Astrocyte (in vitro differentiated cells and primary cell): ENCODE measurements at regions not wholly inside any gene's neighbourhood (a gene's known extent, or its start where the extent isn't known, plus 50 kb on each side); places are given as distances from the start of the nearest gene placed in this dataset.

Experiments
- DNase-seq: peaks from one replicate; pipeline ENCODE4 v3.0.0-alpha.2; 2010; ENCODE audit warnings: low read depth
- FAIRE-seq: peaks from 2 replicates; lab custom pipeline; 2011; peaks lifted over from hg19 to GRCh38; lab: Jason Lieb, UNC
- H2AFZ ChIP-seq: 2 replicates; pipeline ENCODE4 v1.6.0; 2012; ENCODE audit warnings: low read depth, low read length, inconsistent platforms
- H3K27ac ChIP-seq: 2 replicates; pipeline ENCODE4 v1.5.1; 2011; ENCODE audit warnings: low read depth, low read length, inconsistent platforms
- H3K27me3 ChIP-seq: 2 replicates; pipeline ENCODE4 v1.6.0; 2011; ENCODE audit warnings: low read length, inconsistent platforms; ENCODE audit not compliant: insufficient read depth
- H3K36me3 ChIP-seq: 2 replicates; pipeline ENCODE4 v1.5.1; 2011; ENCODE audit warnings: low read length, inconsistent platforms; ENCODE audit not compliant: insufficient read depth
- H3K4me1 ChIP-seq: 2 replicates; pipeline ENCODE4 v1.5.1; 2011; ENCODE audit warnings: low read length, inconsistent platforms; ENCODE audit not compliant: insufficient read depth
- H3K4me2 ChIP-seq: 2 replicates; pipeline ENCODE4 v1.6.0; 2012; ENCODE audit warnings: low read length, inconsistent platforms
- H3K4me3 ChIP-seq: 2 replicates; pipeline ENCODE4 v1.5.1; 2011; ENCODE audit warnings: low read depth, mild to moderate bottlenecking, low read length, inconsistent platforms; ENCODE audit not compliant: insufficient read depth
- H3K79me2 ChIP-seq: 2 replicates; pipeline ENCODE4 v1.6.0; 2012; ENCODE audit warnings: mild to moderate bottlenecking, low read length, inconsistent platforms; ENCODE audit not compliant: insufficient read depth
- H3K9ac ChIP-seq: 2 replicates; pipeline ENCODE4 v1.6.0; 2012; ENCODE audit warnings: mild to moderate bottlenecking, low read length, inconsistent platforms
- H3K9me3 ChIP-seq: 2 replicates; pipeline ENCODE4 v1.5.1; 2012; ENCODE audit warnings: low read depth, mild to moderate bottlenecking, low read length, inconsistent platforms; ENCODE audit not compliant: insufficient read depth
- H4K20me1 ChIP-seq: 2 replicates; pipeline ENCODE4 v1.6.0; 2012; ENCODE audit warnings: low read length, inconsistent platforms; ENCODE audit not compliant: insufficient read depth
- H3K27ac Mint-ChIP-seq: one replicate; pipeline ENCODE4 v1.8.0; 2021; ENCODE audit warnings: mild to moderate bottlenecking, mixed read lengths; ENCODE audit not compliant: unreplicated experiment
- H3K27me3 Mint-ChIP-seq: one replicate; pipeline ENCODE4 v1.8.0; 2021; ENCODE audit warnings: low read depth, mixed read lengths; ENCODE audit not compliant: unreplicated experiment
- H3K36me3 Mint-ChIP-seq: one replicate; pipeline ENCODE4 v1.8.0; 2021; ENCODE audit warnings: low read depth, mixed read lengths; ENCODE audit not compliant: unreplicated experiment
- H3K4me1 Mint-ChIP-seq: one replicate; pipeline ENCODE4 v1.8.0; 2021; ENCODE audit warnings: low read depth, mixed read lengths; ENCODE audit not compliant: unreplicated experiment
- H3K4me3 Mint-ChIP-seq: one replicate; pipeline ENCODE4 v1.8.0; 2021; ENCODE audit warnings: mild to moderate bottlenecking, moderate library complexity, mixed read lengths; ENCODE audit not compliant: unreplicated experiment
- H3K9me3 Mint-ChIP-seq: one replicate; pipeline ENCODE4 v1.8.0; 2021; ENCODE audit warnings: mild to moderate bottlenecking, mixed read lengths; ENCODE audit not compliant: unreplicated experiment
- CTCF ChIP-seq: IDR thresholded peaks from 2 replicates; pipeline ENCODE4 v1.5.1; 2011; ENCODE audit warnings: low read depth, mild to moderate bottlenecking, inconsistent platforms, low read length, moderate library complexity; ENCODE audit not compliant: insufficient read depth
- EZH2 ChIP-seq: IDR thresholded peaks from 2 replicates; pipeline ENCODE4 v1.6.1; 2012; ENCODE audit warnings: mild to moderate bottlenecking, low read length, inconsistent platforms; ENCODE audit not compliant: insufficient read depth

DNA sequence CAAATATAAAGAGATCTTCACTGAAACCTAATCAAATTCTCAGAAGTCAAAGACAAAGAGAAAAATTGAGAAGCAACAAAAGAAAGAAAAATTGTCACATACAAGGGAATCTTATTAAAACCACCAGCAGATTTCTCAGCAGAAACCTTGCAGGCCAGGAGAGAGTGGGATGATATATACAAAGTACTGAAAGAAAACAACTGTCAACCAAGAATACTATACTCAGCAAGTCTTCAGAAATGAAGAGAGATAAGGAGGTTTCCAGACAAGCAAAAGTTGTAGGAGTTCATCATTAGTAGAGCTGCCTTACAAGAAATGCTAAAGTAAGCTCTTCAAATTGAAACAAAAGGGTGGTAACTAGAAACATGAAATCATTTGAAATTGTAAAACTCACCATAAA, 345.6 kb downstream of the MAFB start:
- Mint-ChIP-seq H3K36me3 (no peaks in the 10 kb centered on the region), H3K27ac (no peak overlapping the region), H3K4me3 (no peak overlapping the region), H3K27me3 (peaks cover 2% of the 10 kb centered on the region), H3K9me3 (peaks cover 3% of the 10 kb centered on the region), H3K4me1 (no peaks in the 10 kb centered on the region)
- H3K79me2 ChIP-seq: no peaks in the 10 kb centered on the region
- no peak overlapping the region for H3K27ac ChIP-seq
- peaks cover 5% of the 10 kb centered on the region for H3K9me3 ChIP-seq
- no peak overlapping the region for H3K9ac ChIP-seq
- no peaks in the 10 kb centered on the region for H3K36me3 ChIP-seq
- H4K20me1 ChIP-seq: no peaks in the 10 kb centered on the region
- H3K4me1 ChIP-seq: no peaks in the 10 kb centered on the region
- H3K4me2 ChIP-seq: no peak overlapping the region
- no peak overlapping the region for H3K4me3 ChIP-seq
- TF ChIP-seq CTCF (no peak), EZH2 (no peak)
- no peaks in the 10 kb centered on the region for H3K27me3 ChIP-seq
- no peak for FAIRE-seq
- H2AFZ ChIP-seq: no peak overlapping the region
- DNase-seq: no peak

- TF ChIP-seq EZH2: no peak
- TF ChIP-seq CTCF: no peak
- no peak overlapping the region for H3K4me3 Mint-ChIP-seq
- Histone ChIP-seq H4K20me1 (no peaks in the 10 kb centered on the region), H3K79me2 (no peaks in the 10 kb centered on the region), H3K36me3 (no peaks in the 10 kb centered on the region), H3K27me3 (no peaks in the 10 kb centered on the region), H2AFZ (no peak overlapping the region), H3K4me2 (no peak overlapping the region), H3K4me1 (no peaks in the 10 kb centered on the region), H3K9ac (no peak overlapping the region), H3K4me3 (no peak overlapping the region), H3K9me3 (peaks cover 5% of the 10 kb centered on the region), H3K27ac (no peak overlapping the region)
- peaks cover 3% of the 10 kb centered on the region for H3K9me3 Mint-ChIP-seq
- H3K4me1 Mint-ChIP-seq: no peaks in the 10 kb centered on the region
- DNase-seq (no peak), FAIRE-seq (no peak)
- H3K36me3 Mint-ChIP-seq: no peaks in the 10 kb centered on the region
- peaks cover 10% of the 10 kb centered on the region for H3K27me3 Mint-ChIP-seq
- no peak overlapping the region for H3K27ac Mint-ChIP-seq
These were observed 347.5 kb downstream of the MAFB start for GRCh38 chr20:40341561-40341960.

- peaks cover 13% of the 10 kb centered on the region for H3K27me3 Mint-ChIP-seq
- no peak for TF ChIP-seq EZH2
- no peak for TF ChIP-seq CTCF
- no peak overlapping the region for H3K27ac ChIP-seq
- no peak overlapping the region for H3K4me3 Mint-ChIP-seq
- H3K4me1 ChIP-seq: no peaks in the 10 kb centered on the region
- H3K79me2 ChIP-seq: no peaks in the 10 kb centered on the region
- H3K4me2 ChIP-seq: no peak overlapping the region
- H3K4me1 Mint-ChIP-seq: no peaks in the 10 kb centered on the region
- H3K27ac Mint-ChIP-seq: no peak overlapping the region
- DNase-seq (no peak), FAIRE-seq (no peak)
- peaks cover 5% of the 10 kb centered on the region for H3K9me3 ChIP-seq
- H3K27me3 ChIP-seq: no peaks in the 10 kb centered on the region
- H3K4me3 ChIP-seq: no peak overlapping the region
- no peak overlapping the region for H2AFZ ChIP-seq
- no peak overlapping the region for H3K9ac ChIP-seq
- no peaks in the 10 kb centered on the region for H3K36me3 Mint-ChIP-seq
- no peaks in the 10 kb centered on the region for H3K36me3 ChIP-seq
- peaks cover 3% of the 10 kb centered on the region for H3K9me3 Mint-ChIP-seq
- no peaks in the 10 kb centered on the region for H4K20me1 ChIP-seq
These were observed 349.2 kb downstream of the MAFB start for GRCh38 chr20:40339661-40340449.
